ENCODE measurements at regions not wholly inside any gene's neighbourhood (a gene's known extent, or its start where the extent isn't known, plus 50 kb on each side); places are given as distances from the start of the nearest gene placed in this dataset.

DNA sequence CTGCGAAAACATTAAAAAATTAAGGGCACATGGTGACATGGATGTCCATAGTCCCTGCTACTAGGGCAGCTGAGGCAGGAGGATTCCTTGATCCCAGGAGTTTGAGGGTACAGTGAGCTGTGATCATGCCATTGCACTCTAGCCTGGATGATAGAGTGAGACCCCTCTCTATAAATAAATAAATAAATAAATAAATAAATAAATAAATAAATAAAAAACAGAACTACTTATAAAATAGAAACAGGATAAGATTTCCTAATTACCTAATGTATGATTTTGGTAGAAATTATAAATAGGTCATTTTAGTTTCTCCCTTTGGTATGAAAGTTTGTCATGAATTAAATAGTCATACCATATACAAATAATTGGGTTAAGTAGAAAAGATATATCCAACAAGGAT lies 916.2 kb downstream of the GRIK2 start:
- no peak for DNase-seq

DNA sequence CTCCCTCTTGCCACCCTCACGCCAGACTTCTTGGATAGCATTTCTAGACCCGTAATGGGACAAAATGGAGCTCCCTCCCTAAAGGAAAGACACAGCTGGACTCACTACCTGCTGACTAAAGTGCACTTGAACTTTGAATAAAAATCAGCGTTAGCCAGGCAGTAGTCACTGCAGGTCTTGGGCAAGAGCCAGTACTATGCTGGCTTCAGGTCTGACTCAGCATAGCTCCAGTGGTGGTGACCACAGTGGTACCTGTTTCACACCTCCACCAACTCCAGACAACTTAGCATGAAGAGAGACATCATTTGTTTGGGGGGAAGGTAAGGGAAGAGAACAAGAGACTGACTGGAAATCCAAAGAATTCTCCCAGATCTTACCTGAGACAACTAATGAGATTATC lies 906.8 kb downstream of the GRIK2 start:
- DNase-seq = no peak

DNA sequence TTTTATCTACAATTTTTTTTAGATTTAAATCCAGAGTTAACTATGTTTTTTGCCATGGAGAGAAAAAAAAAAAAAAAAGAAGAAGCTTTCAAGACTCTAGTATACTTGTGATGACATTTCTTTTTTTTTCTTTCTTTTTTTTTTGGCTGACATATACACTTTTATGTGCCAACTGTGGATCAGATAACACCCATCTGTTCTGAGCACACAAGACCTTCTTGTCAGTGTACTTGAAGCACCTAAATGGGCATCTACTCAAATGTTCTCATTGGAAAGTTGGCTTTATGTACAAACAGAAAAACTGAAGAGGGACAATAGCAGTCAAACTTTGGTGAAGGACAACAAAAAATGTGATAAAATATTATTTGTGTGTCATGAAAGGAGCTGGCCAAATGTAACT lies 904.5 kb downstream of the GRIK2 start:
- no peak for DNase-seq

Measured in activated CD4-positive, alpha-beta T cell treated with anti-CD3 and anti-CD28 coated beads, Interleukin-10, Interleukin-2, amounts not matched to agents 100 ng/mL and 50 ng/mL, durations not matched to agents 16 hours and 8 hours (primary cell).